ENCODE measurements at regions not wholly inside any gene's neighbourhood (a gene's known extent, or its start where the extent isn't known, plus 50 kb on each side); places are given as distances from the start of the nearest gene placed in this dataset.

DNA sequence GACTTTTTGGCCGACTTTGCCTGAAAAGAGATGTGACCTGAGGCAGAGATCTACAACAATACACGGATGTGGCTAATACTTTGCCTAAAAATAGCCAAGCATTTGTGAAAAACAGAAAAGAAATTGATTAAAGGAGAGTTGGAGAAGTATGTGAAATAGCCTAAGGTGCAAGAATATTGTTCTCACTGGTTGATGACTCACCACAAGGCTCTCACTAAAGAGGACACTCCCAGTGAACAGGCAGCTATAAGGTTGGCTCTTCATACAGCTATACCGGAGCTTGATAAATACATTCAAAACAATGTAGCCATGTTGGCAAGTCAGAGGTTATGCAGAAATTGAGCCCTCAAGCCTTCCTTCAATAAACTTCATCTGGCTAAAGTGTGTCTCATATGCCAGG, 317.2 kb upstream of the GRAMD2B start:
- TF ChIP-seq POLR2A (IDR thresholded peaks at IDR 0.05) = no peak
- TF ChIP-seq, protein P1, sequence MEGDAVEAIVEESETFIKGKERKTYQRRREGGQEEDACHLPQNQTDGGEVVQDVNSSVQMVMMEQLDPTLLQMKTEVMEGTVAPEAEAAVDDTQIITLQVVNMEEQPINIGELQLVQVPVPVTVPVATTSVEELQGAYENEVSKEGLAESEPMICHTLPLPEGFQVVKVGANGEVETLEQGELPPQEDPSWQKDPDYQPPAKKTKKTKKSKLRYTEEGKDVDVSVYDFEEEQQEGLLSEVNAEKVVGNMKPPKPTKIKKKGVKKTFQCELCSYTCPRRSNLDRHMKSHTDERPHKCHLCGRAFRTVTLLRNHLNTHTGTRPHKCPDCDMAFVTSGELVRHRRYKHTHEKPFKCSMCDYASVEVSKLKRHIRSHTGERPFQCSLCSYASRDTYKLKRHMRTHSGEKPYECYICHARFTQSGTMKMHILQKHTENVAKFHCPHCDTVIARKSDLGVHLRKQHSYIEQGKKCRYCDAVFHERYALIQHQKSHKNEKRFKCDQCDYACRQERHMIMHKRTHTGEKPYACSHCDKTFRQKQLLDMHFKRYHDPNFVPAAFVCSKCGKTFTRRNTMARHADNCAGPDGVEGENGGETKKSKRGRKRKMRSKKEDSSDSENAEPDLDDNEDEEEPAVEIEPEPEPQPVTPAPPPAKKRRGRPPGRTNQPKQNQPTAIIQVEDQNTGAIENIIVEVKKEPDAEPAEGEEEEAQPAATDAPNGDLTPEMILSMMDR (IDR thresholded peaks at IDR 0.05) = no peak

All from lower leg skin (tissue), 3 donors.